ENCODE measurements at regions not wholly inside any gene's neighbourhood (a gene's known extent, or its start where the extent isn't known, plus 50 kb on each side); places are given as distances from the start of the nearest gene placed in this dataset.

DNA sequence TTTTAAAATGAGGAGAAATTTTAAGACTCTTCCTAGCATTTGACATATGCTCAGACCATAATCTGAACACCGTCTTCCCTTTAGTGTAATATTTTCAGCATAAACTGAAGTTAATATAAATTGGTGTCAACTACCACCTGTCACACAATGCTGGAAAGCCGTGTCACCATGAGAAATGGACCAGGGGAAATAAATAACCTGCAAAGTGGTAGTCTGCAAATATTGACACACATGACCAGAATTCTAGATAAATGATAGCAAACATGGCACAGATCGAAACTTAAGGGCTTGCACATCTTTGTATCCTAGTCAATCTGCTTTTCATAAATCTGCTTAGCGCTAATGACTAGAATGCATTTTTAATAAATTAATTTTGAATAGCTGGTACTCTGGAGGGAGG lies 191.9 kb downstream of the CD83 start:
- no peak for DNase-seq (ENCODE audit: low read depth)
- TF ChIP-seq, protein P1, sequence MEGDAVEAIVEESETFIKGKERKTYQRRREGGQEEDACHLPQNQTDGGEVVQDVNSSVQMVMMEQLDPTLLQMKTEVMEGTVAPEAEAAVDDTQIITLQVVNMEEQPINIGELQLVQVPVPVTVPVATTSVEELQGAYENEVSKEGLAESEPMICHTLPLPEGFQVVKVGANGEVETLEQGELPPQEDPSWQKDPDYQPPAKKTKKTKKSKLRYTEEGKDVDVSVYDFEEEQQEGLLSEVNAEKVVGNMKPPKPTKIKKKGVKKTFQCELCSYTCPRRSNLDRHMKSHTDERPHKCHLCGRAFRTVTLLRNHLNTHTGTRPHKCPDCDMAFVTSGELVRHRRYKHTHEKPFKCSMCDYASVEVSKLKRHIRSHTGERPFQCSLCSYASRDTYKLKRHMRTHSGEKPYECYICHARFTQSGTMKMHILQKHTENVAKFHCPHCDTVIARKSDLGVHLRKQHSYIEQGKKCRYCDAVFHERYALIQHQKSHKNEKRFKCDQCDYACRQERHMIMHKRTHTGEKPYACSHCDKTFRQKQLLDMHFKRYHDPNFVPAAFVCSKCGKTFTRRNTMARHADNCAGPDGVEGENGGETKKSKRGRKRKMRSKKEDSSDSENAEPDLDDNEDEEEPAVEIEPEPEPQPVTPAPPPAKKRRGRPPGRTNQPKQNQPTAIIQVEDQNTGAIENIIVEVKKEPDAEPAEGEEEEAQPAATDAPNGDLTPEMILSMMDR (IDR thresholded peaks at IDR 0.05; ENCODE audit: control insufficient read depth, insufficient read depth, low read depth, low read length, missing control alignments): no peak
- no peak overlapping the region for H3K4me3 ChIP-seq (ENCODE audit: control insufficient read depth, low read depth, low read length)

DNA sequence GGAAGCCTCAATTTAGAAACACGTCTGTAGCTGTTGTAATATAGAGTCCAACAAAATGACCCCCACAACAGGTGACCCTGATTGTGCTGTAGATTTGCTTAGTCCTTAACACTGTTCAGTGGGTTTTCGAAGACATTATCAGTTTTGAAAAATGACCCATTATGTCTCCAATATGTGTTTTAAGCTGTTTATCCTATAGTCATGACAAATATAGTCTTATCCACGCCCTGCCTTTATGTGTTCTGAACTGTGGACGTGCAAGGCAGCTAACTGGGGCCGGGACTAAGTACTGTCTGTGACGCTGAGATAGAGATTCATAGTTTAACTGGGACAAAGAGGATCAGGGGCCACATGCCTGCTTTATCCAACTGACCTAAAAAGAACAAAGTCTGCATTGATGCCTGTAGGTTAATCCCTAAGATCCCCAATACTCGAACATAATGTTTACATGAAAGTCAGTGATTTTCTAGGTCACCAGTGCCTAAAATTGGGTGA lies 192.4 kb downstream of the CD83 start:
- TF ChIP-seq, protein P1 (IDR thresholded peaks at IDR 0.05; ENCODE audit: control insufficient read depth, insufficient read depth, low read depth, low read length, missing control alignments): no peak
- DNase-seq (ENCODE audit: low read depth): no peak
- H3K4me3 ChIP-seq (ENCODE audit: control insufficient read depth, low read depth, low read length): no peak overlapping the region

DNA sequence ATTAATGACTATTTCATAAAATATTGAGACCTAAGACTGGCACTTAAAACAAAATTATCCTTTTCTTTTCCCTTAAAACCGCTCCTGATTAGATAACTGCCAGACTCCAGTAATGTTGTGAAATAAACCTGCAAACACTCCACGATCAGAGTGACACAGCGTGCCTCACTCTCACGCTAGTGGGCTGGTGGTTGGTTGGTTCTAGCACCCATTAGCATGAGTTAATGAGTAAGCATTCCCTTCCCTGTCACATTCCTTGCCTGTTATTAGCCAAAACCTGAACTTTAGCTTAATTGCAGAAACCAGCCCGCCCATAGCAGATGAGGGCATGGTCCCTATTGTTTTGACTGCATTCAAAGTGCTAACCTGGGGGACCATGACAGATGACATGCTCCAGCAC lies 193.4 kb downstream of the CD83 start:
- TF ChIP-seq, protein P1 (IDR thresholded peaks at IDR 0.05; ENCODE audit: control insufficient read depth, insufficient read depth, low read depth, low read length, missing control alignments): no peak
- no peak for DNase-seq (ENCODE audit: low read depth)
- no peak overlapping the region for H3K4me3 ChIP-seq (ENCODE audit: control insufficient read depth, low read depth, low read length)

DNA sequence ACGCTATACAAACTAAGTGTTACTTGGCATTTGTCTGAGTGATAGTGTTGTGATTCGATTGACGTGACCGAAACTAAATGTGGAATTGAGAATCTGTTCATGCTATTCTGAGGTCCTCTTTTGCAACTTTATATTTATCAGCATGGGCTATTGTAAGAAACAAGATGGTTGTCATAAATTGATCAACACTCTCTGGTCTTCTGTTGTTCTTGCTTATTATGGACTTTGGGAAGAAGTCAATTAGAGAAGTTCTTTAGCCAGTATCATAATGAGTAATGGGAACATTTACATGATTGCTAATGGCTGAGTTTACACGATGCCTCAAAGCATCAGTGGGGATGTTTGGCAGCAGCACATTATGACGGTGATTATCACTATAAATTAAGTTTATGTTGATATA lies 195.0 kb downstream of the CD83 start:
- DNase-seq (ENCODE audit: low read depth): no peak
- TF ChIP-seq, protein P1 (IDR thresholded peaks at IDR 0.05; ENCODE audit: control insufficient read depth, insufficient read depth, low read depth, low read length, missing control alignments): no peak
- H3K4me3 ChIP-seq (ENCODE audit: control insufficient read depth, low read depth, low read length): no peak overlapping the region

DNA sequence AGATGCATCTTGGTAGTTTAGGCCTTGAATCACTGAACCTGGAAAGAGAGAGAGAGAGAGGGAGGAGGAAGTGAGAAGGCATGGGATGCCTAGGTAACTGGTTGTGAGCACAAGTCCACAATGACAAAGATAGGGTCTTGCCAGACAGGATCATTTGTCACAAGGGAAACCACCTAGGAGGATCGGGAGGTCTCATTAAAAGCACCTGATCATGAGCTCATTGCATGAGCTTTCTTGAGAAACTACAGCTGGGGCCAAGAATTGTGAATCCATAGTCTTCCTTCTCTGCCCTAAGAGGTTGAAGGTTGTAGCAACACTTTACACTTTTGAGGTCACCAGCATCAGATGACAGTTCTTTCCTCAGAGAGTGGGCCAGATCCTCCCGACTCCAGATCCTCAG lies 195.7 kb downstream of the CD83 start:
- no peak for DNase-seq (ENCODE audit: low read depth)
- TF ChIP-seq, protein P1 (IDR thresholded peaks at IDR 0.05; ENCODE audit: control insufficient read depth, insufficient read depth, low read depth, low read length, missing control alignments): no peak

DNA sequence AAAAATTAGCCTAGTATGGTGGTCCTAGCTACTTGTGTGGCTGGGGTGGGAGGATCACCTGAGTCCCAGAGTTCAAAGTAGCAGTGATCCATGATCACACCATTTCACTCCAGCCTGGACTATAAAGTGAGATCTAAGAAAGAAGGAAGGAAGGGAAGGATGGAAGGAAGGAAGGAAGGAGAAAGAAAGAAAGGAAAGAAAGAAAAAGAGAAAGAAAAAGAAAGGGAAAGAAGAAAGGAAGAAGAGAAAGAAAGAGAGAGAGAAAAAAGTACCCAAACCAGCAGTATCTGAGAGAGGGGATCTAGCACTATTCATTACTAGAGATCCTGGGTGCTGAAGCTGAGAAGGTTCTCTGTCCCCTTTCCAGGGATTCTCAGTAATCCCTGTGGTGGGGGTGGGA lies 197.8 kb downstream of the CD83 start:
- DNase-seq (ENCODE audit: low read depth): no peak
- no peak overlapping the region for H3K4me3 ChIP-seq (ENCODE audit: control insufficient read depth, low read depth, low read length)
- TF ChIP-seq, protein P1 (IDR thresholded peaks at IDR 0.05; ENCODE audit: control insufficient read depth, insufficient read depth, low read depth, low read length, missing control alignments): no peak

More for the DNA sequence above, 195.7 kb downstream of the CD83 start:
- H3K4me3 ChIP-seq (ENCODE audit: control insufficient read depth, low read depth, low read length): no peak overlapping the region
